ENCODE measurements at regions not wholly inside any gene's neighbourhood (a gene's known extent, or its start where the extent isn't known, plus 50 kb on each side); places are given as distances from the start of the nearest gene placed in this dataset.

DNA sequence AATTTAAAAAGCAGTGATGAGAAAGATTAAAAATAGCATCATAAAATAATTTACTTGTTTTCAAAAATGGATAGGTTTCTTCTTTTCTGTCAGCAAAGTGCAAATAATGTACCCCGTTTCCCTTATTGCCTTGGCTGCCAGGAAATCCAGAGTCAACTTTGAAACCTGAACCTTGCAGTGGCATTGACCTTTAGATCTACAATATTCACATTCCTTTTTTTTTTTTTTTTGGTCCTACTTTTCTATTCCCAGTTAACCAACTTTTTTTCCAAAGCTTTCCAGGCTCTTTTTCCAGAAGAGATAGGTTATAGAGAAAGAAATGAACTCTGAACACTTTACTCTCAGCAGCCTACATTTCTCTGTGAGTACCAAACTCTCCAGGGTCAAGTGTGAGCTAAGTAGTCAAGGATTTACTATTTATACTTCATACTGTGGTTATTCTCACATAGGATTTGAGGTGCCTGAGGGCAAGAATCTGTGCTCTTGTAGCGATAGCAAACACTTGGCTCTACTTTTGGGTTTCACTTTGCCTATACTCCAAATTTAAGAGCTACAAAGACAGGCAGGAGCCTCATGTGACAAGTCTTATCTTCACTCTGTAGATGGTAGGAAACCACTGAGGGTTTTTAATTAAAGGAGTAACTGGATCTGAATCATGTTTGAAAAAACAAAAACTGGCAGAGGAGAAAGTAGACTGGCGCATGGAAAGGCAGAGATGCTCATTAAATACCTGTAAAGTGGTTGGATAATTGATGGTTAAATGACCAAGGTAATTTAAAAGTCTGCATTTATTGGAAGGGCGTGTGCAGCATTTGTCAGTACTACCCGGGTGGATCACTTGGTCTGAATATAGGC lies 63.2 kb upstream of the TMEM17 start:
- Mint-ChIP-seq H3K4me1 (ENCODE audit: low read depth) (peaks cover 2% of the 10 kb centered on the region), H3K4me3 (no peak overlapping the region), H3K9me3 (no peaks in the 10 kb centered on the region), H3K36me3 (ENCODE audit: low read depth) (no peaks in the 10 kb centered on the region), H3K27me3 (ENCODE audit: low read depth) (peaks cover 31% of the 10 kb centered on the region), H3K27ac (no peak overlapping the region)
- no peak for DNase-seq
- CTCF ChIA-PET: interaction anchor here (0.7 kb wide), 1 partner anchor 135 kb away, joined by 3 read pairs; no protein-coding TSS in a partner anchor
- intact Hi-C loops (cut with micrococcal nuclease): no loop called here

DNA sequence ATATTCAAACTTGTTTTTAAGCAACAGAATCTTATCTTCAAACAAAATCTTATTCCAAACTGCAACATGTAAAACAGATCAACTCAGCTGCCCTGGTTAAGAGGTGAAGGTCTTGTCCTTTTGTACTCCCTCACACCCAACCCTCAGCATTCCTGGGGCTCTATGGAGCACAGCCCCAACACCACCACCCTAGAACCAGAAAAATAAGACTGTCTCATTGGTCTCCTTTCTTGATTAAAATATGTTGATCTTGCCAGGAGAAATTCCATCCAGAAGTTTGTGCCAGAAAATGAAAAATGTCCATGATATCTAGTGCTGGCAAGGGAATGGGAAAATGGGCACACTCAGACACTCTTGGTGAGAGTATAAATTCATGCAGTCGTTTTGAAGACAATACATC lies 62.1 kb upstream of the TMEM17 start:
- Mint-ChIP-seq H3K9me3 (no peaks in the 10 kb centered on the region), H3K4me1 (ENCODE audit: low read depth) (peaks cover 2% of the 10 kb centered on the region), H3K36me3 (ENCODE audit: low read depth) (no peaks in the 10 kb centered on the region), H3K27me3 (ENCODE audit: low read depth) (peaks cover 25% of the 10 kb centered on the region), H3K4me3 (no peak overlapping the region), H3K27ac (no peak overlapping the region)
- CTCF ChIA-PET: no interaction called here
- intact Hi-C loops (cut with micrococcal nuclease): no loop called here
- no peak for DNase-seq

DNA sequence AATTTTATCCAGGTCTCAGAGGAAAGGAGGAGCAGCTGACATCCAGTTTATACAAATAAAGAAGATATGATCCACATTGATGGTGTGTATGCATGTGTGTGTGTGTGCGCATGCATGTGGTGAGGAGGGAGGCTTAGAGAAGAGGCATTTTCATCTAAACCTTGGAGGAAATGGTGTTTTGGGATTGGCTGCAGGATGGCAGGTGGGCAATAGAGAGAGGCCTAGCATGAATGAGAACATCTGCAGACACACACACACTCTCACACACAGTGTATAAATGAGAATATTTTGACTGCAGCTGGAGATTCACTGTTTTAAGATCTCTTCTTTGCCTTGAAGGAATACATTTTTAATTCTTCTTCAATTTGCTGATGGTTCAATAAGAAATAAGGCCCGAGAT lies 61.7 kb upstream of the TMEM17 start:
- CTCF ChIA-PET: no interaction called here
- no peak for DNase-seq
- intact Hi-C loops (cut with micrococcal nuclease): no loop called here
- Mint-ChIP-seq H3K27ac (no peak overlapping the region), H3K36me3 (ENCODE audit: low read depth) (no peaks in the 10 kb centered on the region), H3K4me3 (no peak overlapping the region), H3K27me3 (ENCODE audit: low read depth) (peaks cover 21% of the 10 kb centered on the region), H3K4me1 (ENCODE audit: low read depth) (peaks cover 2% of the 10 kb centered on the region), H3K9me3 (no peaks in the 10 kb centered on the region)

- peaks cover 21% of the 10 kb centered on the region for H3K27me3 Mint-ChIP-seq (ENCODE audit: low read depth)
- peaks cover 2% of the 10 kb centered on the region for H3K4me1 Mint-ChIP-seq (ENCODE audit: low read depth)
- H3K9me3 Mint-ChIP-seq: no peaks in the 10 kb centered on the region
- no peaks in the 10 kb centered on the region for H3K36me3 Mint-ChIP-seq (ENCODE audit: low read depth)
- intact Hi-C loops (cut with micrococcal nuclease): no loop called here
- H3K27ac Mint-ChIP-seq: no peak overlapping the region
- CTCF ChIA-PET: no interaction called here
- DNase-seq: no peak
- H3K4me3 Mint-ChIP-seq: no peak overlapping the region
Observed at GRCh38 chr2:62566847-62567246, 60.9 kb upstream of the TMEM17 start.

- no peak for DNase-seq
- intact Hi-C loops (cut with micrococcal nuclease): no loop called here
- H3K9me3 Mint-ChIP-seq: no peaks in the 10 kb centered on the region
- H3K27ac Mint-ChIP-seq: no peak overlapping the region
- H3K4me3 Mint-ChIP-seq: no peak overlapping the region
- CTCF ChIA-PET: interaction anchor here (0.5 to 0.7 kb wide), 2 partner anchors 14 to 568 kb away, joined by 3 to 6 read pairs; no protein-coding TSS in a partner anchor
- peaks cover 17% of the 10 kb centered on the region for H3K27me3 Mint-ChIP-seq (ENCODE audit: low read depth)
- no peaks in the 10 kb centered on the region for H3K36me3 Mint-ChIP-seq (ENCODE audit: low read depth)
- H3K4me1 Mint-ChIP-seq (ENCODE audit: low read depth): no peaks in the 10 kb centered on the region
Observed at GRCh38 chr2:62565309-62565908, 59.4 kb upstream of the TMEM17 start.

DNA sequence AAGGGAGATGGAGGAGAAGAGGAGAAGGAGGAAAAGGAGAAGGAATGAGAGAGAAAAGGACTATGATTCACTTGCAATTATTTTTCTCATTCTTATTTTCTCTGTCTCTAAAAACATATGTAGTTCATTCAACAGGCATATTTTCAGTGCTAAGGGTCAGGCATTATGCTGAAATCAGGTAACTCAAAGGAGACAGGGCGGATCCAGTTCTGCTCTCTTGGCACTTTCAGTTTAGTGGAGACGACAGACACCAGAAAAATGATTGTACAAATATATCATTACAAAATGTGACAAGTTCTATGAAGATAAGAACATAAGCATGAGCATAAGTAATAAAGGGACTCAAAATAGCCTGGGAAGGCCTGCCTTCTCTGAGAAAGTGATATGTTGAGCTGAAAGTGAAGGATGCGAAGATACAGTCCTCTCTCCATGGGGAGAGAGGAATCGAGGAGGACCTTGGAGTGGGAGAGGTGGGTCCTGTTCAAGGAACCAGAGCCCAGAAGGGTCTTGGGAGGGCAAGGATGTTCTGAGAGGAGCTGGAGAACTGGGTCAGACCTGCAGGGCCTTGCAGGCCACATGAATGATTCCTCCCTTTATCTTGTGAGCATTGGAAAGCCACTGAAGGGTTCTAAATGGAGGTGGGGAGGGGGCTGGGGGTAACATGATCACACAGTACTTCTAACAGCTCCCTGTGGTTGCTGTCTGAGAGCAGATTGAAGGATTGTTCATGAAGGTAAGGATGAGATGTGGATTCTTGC lies 58.6 kb upstream of the TMEM17 start:
- Mint-ChIP-seq H3K27me3 (ENCODE audit: low read depth) (peaks cover 12% of the 10 kb centered on the region), H3K36me3 (ENCODE audit: low read depth) (no peaks in the 10 kb centered on the region), H3K4me1 (ENCODE audit: low read depth) (no peaks in the 10 kb centered on the region), H3K4me3 (no peak overlapping the region), H3K9me3 (no peaks in the 10 kb centered on the region), H3K27ac (no peak overlapping the region)
- no peak for DNase-seq
- CTCF ChIA-PET: interaction anchor here (0.5 to 0.7 kb wide), 2 partner anchors 13 to 567 kb away, joined by 3 to 6 read pairs; no protein-coding TSS in a partner anchor
- intact Hi-C loops (cut with micrococcal nuclease): no loop called here

- CTCF ChIA-PET: no interaction called here
- H3K9me3 Mint-ChIP-seq: peaks cover 1% of the 10 kb centered on the region
Observed at GRCh38 chr2:62561586-62561985, 55.6 kb upstream of the TMEM17 start.

DNA sequence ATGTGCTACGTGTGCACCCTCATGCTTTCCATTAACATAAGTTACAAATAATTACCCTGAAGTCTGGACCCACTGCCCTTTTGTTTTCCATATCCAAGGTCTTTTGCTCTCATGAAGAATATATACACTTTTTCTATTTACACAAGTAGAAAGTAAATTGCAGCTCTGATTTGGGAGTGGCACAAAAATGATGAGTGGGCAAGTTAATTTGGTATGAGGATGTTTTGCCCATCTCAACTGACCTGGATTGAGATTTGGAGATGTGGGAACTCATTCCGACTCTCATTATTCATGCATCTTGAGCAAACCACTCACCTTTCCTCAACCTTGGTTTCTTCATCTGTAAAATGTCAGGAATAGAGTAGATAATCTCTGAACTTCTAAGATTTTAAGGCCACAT lies 53.6 kb upstream of the TMEM17 start:
- intact Hi-C loops (cut with micrococcal nuclease): no loop called here
- Mint-ChIP-seq H3K4me1 (ENCODE audit: low read depth) (no peaks in the 10 kb centered on the region), H3K9me3 (peaks cover 1% of the 10 kb centered on the region), H3K27ac (no peak overlapping the region), H3K4me3 (no peak overlapping the region), H3K27me3 (ENCODE audit: low read depth) (peaks cover 13% of the 10 kb centered on the region), H3K36me3 (ENCODE audit: low read depth) (no peaks in the 10 kb centered on the region)
- no peak for DNase-seq
- CTCF ChIA-PET: no interaction called here

More at GRCh38 chr2:62561586-62561985, 55.6 kb upstream of the TMEM17 start:
- no peak for DNase-seq
- H3K27me3 Mint-ChIP-seq (ENCODE audit: low read depth): peaks cover 10% of the 10 kb centered on the region
- intact Hi-C loops (cut with micrococcal nuclease): no loop called here
- H3K4me3 Mint-ChIP-seq: no peak overlapping the region
- no peaks in the 10 kb centered on the region for H3K36me3 Mint-ChIP-seq (ENCODE audit: low read depth)
- H3K27ac Mint-ChIP-seq: no peak overlapping the region
- no peaks in the 10 kb centered on the region for H3K4me1 Mint-ChIP-seq (ENCODE audit: low read depth)

GRCh38 chr2:62558743-62559142 lies 52.7 kb upstream of the TMEM17 start:
- H3K36me3 Mint-ChIP-seq (ENCODE audit: low read depth): no peaks in the 10 kb centered on the region
- H3K9me3 Mint-ChIP-seq: peaks cover 1% of the 10 kb centered on the region
- H3K4me3 Mint-ChIP-seq: no peak overlapping the region
- H3K27me3 Mint-ChIP-seq (ENCODE audit: low read depth): peaks cover 15% of the 10 kb centered on the region
- CTCF ChIA-PET: interaction anchor here (0.9 kb wide), 1 partner anchor 217 kb away, joined by 3 read pairs; no protein-coding TSS in a partner anchor
- no peak for DNase-seq
- H3K27ac Mint-ChIP-seq: no peak overlapping the region
- intact Hi-C loops (cut with micrococcal nuclease): no loop called here
- no peaks in the 10 kb centered on the region for H3K4me1 Mint-ChIP-seq (ENCODE audit: low read depth)

DNA sequence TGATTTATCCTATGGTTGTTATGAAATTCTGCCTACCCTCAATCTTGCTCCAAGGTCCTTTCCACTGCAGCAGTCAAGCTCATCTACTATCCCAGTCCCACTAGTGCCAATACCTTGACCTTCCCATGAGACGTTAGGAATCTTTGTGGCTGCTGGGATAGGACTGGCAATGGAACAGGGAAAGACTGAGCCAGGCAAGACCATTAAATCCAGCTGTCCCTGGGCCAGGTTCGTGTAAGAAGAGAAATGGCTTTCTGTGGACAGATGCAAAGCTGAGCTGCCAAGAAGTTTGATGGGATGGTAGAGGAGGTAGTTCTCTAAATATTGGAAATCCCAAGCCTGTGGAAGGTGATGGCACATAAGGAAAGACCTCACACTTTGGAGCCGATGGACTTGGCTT lies 50.1 kb upstream of the TMEM17 start:
- Mint-ChIP-seq H3K27me3 (ENCODE audit: low read depth) (peaks cover 14% of the 10 kb centered on the region), H3K27ac (no peak overlapping the region), H3K4me3 (no peak overlapping the region), H3K9me3 (peaks cover 1% of the 10 kb centered on the region), H3K4me1 (ENCODE audit: low read depth) (no peaks in the 10 kb centered on the region), H3K36me3 (ENCODE audit: low read depth) (no peaks in the 10 kb centered on the region)
- no peak for DNase-seq
- intact Hi-C loops (cut with micrococcal nuclease): no loop called here
- CTCF ChIA-PET: no interaction called here
